ENCODE measurements at regions not wholly inside any gene's neighbourhood (a gene's known extent, or its start where the extent isn't known, plus 50 kb on each side); places are given as distances from the start of the nearest gene placed in this dataset.

DNA sequence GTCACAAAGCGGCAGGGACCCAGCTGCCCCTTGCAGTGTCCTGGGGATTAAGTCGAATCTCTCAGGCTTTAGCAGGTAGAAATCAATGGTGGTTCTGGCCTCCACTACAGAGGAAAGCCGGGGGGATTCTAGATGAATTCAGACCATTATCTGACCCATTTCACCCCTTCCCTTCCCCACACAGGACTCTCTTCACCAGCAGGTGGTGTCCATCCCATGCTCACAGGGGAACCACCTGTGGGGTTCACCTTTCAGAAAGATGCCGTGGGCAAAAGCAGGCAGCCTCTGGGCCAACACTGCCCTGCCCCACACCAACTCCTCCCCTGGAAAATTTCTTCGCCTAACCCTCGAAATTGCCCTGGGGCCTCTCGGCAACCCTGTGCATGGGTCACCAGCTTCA is 123.8 kb upstream of the GGTLC1 start:
- no peaks in the 10 kb centered on the region for H3K36me3 ChIP-seq
- H3K4me1 ChIP-seq: peaks cover 0 to 7% (median 4%) of the 10 kb centered on the region in 4 donors
- TF ChIP-seq, protein P1, sequence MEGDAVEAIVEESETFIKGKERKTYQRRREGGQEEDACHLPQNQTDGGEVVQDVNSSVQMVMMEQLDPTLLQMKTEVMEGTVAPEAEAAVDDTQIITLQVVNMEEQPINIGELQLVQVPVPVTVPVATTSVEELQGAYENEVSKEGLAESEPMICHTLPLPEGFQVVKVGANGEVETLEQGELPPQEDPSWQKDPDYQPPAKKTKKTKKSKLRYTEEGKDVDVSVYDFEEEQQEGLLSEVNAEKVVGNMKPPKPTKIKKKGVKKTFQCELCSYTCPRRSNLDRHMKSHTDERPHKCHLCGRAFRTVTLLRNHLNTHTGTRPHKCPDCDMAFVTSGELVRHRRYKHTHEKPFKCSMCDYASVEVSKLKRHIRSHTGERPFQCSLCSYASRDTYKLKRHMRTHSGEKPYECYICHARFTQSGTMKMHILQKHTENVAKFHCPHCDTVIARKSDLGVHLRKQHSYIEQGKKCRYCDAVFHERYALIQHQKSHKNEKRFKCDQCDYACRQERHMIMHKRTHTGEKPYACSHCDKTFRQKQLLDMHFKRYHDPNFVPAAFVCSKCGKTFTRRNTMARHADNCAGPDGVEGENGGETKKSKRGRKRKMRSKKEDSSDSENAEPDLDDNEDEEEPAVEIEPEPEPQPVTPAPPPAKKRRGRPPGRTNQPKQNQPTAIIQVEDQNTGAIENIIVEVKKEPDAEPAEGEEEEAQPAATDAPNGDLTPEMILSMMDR (IDR thresholded peaks at IDR 0.05): no peak
- no peak for TF ChIP-seq POLR2AphosphoS5 (IDR thresholded peaks at IDR 0.05)
- no peak for TF ChIP-seq POLR2A (IDR thresholded peaks at IDR 0.05)
- no peak for TF ChIP-seq EP300 (IDR thresholded peaks at IDR 0.05)
- no peaks in the 10 kb centered on the region for H3K27me3 ChIP-seq
- no peaks in the 10 kb centered on the region for H3K9me3 ChIP-seq
- WGBS, 2 donors: 82 to 91% methylated on average over 7 of the region's 7 CpGs
- DNase-seq: no peak
- H3K4me3 ChIP-seq: no peak overlapping the region
- no peak overlapping the region for H3K27ac ChIP-seq
- intact Hi-C loops (cut with DNase I): no loop called here

DNA sequence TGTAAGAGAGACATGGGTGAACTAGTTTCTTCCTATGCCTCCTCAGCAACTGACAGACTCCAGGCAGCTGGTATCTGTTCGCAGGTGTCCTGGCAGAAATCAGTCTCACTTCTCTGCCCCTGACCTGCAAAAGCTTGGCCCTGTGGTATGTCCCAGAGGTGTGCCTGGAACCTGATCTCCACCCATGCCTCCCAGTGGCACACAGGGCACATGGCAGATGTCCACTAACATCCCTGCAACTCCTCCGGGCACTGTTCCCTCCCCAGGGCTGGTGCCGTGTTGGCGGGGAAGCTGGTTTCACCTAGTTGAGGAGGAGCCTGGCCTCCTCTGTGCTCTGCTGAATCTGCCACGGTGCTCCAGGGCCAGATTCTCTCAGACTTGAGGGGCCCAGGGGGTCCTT is 123.3 kb upstream of the GGTLC1 start:
- H3K27ac ChIP-seq: no peak overlapping the region
- H3K27me3 ChIP-seq: no peaks in the 10 kb centered on the region
- no peak for DNase-seq
- 67 to 83% methylated on average over 5 of the region's 5 CpGs for WGBS, 2 donors
- H3K4me1 ChIP-seq: peaks cover 0 to 7% (median 0%) of the 10 kb centered on the region in 4 donors
- no peak for TF ChIP-seq POLR2A (IDR thresholded peaks at IDR 0.05)
- TF ChIP-seq, protein P1 (IDR thresholded peaks at IDR 0.05): no peak
- TF ChIP-seq EP300 (IDR thresholded peaks at IDR 0.05): no peak
- no peak for TF ChIP-seq POLR2AphosphoS5 (IDR thresholded peaks at IDR 0.05)
- no peaks in the 10 kb centered on the region for H3K9me3 ChIP-seq
- intact Hi-C loops (cut with DNase I): no loop called here
- no peak overlapping the region for H3K4me3 ChIP-seq
- no peaks in the 10 kb centered on the region for H3K36me3 ChIP-seq

DNA sequence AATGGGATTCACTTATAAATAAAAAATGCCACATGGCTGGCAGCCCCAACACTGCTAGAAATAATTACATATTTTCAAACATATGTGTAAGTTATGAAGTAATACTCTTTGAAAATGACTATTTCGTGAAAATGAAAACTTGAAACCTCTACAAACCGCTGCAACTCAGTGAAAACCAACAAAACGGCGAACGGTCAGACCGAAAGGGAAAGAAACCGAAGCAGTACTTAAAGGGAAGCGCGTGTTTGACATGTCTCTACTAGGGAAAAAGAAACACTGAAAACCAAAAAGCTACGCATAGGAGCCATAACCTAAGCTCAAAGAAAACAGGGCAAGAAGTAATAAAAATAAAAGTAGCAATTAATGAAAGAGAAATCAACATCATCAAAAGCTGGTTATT is 121.0 kb upstream of the GGTLC1 start:
- intact Hi-C loops (cut with DNase I): no loop called here
- TF ChIP-seq POLR2A (IDR thresholded peaks at IDR 0.05) (no peak), POLR2AphosphoS5 (IDR thresholded peaks at IDR 0.05) (no peak), EP300 (IDR thresholded peaks at IDR 0.05) (no peak)
- TF ChIP-seq, protein P1 (IDR thresholded peaks at IDR 0.05): no peak
- Histone ChIP-seq H3K36me3 (no peaks in the 10 kb centered on the region), H3K27ac (no peak overlapping the region), H3K4me1 (peaks cover 0 to 7% (median 0%) of the 10 kb centered on the region in 4 donors), H3K27me3 (no peaks in the 10 kb centered on the region), H3K4me3 (no peak overlapping the region), H3K9me3 (no peaks in the 10 kb centered on the region)
- no peak for DNase-seq
- WGBS, 2 donors: 90 to 91% methylated on average over 10 of the region's 10 CpGs

DNA sequence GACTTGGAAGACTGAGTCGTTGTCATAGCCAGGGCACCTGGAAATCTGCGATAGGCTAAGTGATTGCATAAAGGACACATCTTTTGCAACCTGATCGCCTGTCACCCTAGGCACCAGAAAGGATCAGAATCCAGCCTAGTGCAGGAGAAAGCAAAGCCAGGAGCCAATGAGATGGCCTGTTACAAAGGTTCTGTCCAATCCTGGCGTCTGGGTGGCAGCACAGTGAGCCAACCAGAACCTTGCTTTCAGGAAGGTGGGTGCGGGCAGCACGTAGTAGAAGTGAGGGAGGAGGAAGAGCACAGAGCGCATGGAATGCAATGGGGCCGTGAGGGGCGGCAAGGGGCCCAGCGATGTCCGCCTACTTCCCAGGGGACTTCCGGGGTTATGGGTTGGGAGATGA is 120.4 kb upstream of the GGTLC1 start:
- no peaks in the 10 kb centered on the region for H3K36me3 ChIP-seq
- H3K27me3 ChIP-seq: no peaks in the 10 kb centered on the region
- intact Hi-C loops (cut with DNase I): no loop called here
- H3K27ac ChIP-seq: no peak overlapping the region
- no peak for DNase-seq
- H3K9me3 ChIP-seq: no peaks in the 10 kb centered on the region
- H3K4me1 ChIP-seq: peaks cover 0 to 7% (median 0%) of the 10 kb centered on the region in 4 donors
- WGBS, 2 donors: 90 to 91% methylated on average over 12 of the region's 12 CpGs
- no peak overlapping the region for H3K4me3 ChIP-seq
- TF ChIP-seq POLR2AphosphoS5 (IDR thresholded peaks at IDR 0.05) (no peak), POLR2A (IDR thresholded peaks at IDR 0.05) (no peak), EP300 (IDR thresholded peaks at IDR 0.05) (no peak)
- TF ChIP-seq, protein P1 (IDR thresholded peaks at IDR 0.05): no peak

DNA sequence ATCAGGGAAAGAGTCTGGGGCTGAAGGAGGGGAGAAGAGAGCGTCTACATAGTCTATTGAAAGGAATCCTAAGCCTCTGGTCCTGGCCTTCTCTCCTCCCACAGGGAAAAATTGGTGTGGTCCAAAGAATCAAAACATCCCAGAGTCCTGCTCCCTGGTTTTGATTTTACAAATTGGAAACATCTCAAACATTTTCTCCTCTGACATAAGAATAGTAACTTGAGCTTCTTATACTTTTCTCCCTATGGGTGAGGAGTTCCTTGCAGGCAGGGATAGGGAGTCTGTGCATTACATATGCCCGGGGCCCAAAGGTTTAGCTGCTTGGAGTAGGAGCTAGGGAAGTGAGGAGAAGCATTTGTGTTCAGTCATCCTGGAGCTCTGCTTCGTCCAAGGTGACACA is 120.0 kb upstream of the GGTLC1 start:
- TF ChIP-seq POLR2AphosphoS5 (IDR thresholded peaks at IDR 0.05) (no peak), POLR2A (IDR thresholded peaks at IDR 0.05) (no peak), EP300 (IDR thresholded peaks at IDR 0.05) (no peak)
- TF ChIP-seq, protein P1 (IDR thresholded peaks at IDR 0.05): no peak
- Histone ChIP-seq H3K27ac (no peak overlapping the region), H3K27me3 (no peaks in the 10 kb centered on the region), H3K9me3 (no peaks in the 10 kb centered on the region), H3K4me1 (peaks cover 0 to 7% (median 0%) of the 10 kb centered on the region in 4 donors), H3K36me3 (no peaks in the 10 kb centered on the region), H3K4me3 (no peak overlapping the region)
- 67 to 79% methylated on average over 3 of the region's 3 CpGs for WGBS, 2 donors
- intact Hi-C loops (cut with DNase I): no loop called here
- no peak for DNase-seq

All from sigmoid colon (tissue), 6 donors.